CD4-positive, alpha-beta T cell (primary cell): ENCODE measurements at regions not wholly inside any gene's neighbourhood (a gene's known extent, or its start where the extent isn't known, plus 50 kb on each side); places are given as distances from the start of the nearest gene placed in this dataset.

Experiments used
- ATAC-seq: fragments of 200-7000 bp; cut with Tn5 transposase; one replicate; pipeline ENCODE4 v1.10.0; 2022; ENCODE audit warnings: mild to moderate bottlenecking; ENCODE audit not compliant: poor library complexity
- CTCF ChIA-PET: fragments of 350-600 bp; sonication (Branson Sonifier 250); formaldehyde crosslinking; loops from one replicate; lab custom pipeline; 2021; ENCODE audit warnings: antibody characterized with exemption, inconsistent platforms; lab: Charles Lee
- POLR2A ChIA-PET: fragments of 350-600 bp; sonication (Branson Sonifier 250); formaldehyde crosslinking; loops from one replicate; lab custom pipeline; 2021; ENCODE audit warnings: antibody characterized with exemption, inconsistent platforms; lab: Charles Lee
- DNase-seq, 14 experiments: peaks; one replicate each; pipeline ENCODE4 v3.0.0-alpha.2; 2013 to 2020; ENCODE audit warnings: mixed read lengths in 2 of 14
- H3K27ac ChIP-seq, 2 donors: one replicate each; pipeline versions ENCODE4 v1.5.1 to v1.7.0; 2013; ENCODE audit warnings: low read length in 2 of 2, low read depth in 1 of 2, mild to moderate bottlenecking in 1 of 2
- H3K27me3 ChIP-seq, 2 experiments: 1 replicate in 1 of 2; 2 replicates in 1 of 2; pipeline versions ENCODE4 v1.6.1 to v1.7.0; 2013; ENCODE audit warnings: low read length in 2 of 2, control low read depth in 1 of 2, mild to moderate bottlenecking in 1 of 2, moderate library complexity in 1 of 2; ENCODE audit not compliant: insufficient read depth in 2 of 2, control insufficient read depth in 1 of 2
- H3K36me3 ChIP-seq: one replicate; pipeline ENCODE4 v1.6.1; 2013; ENCODE audit warnings: low read length, control low read depth; ENCODE audit not compliant: insufficient read depth
- H3K4me1 ChIP-seq: one replicate; pipeline ENCODE4 v1.6.1; 2013; ENCODE audit warnings: low read length, control low read depth; ENCODE audit not compliant: insufficient read depth
- H3K4me3 ChIP-seq: one replicate; pipeline ENCODE4 v1.5.1; 2013; ENCODE audit warnings: mild to moderate bottlenecking, low read length, moderate library complexity
- H3K9me3 ChIP-seq, 2 experiments: 1 replicate in 1 of 2; 2 replicates in 1 of 2; pipeline versions ENCODE4 v1.6.1 to v1.7.0; 2013; ENCODE audit warnings: low read length in 2 of 2, mild to moderate bottlenecking in 2 of 2, control low read depth in 1 of 2, moderate library complexity in 1 of 2; ENCODE audit not compliant: control insufficient read depth in 1 of 2, insufficient read depth in 1 of 2
- H3K27ac Mint-ChIP-seq: one replicate; pipeline ENCODE4 v1.8.0; 2020; ENCODE audit warnings: mixed read lengths
- H3K27me3 Mint-ChIP-seq: one replicate; pipeline ENCODE4 v1.8.0; 2021; ENCODE audit warnings: mixed read lengths
- H3K36me3 Mint-ChIP-seq: one replicate; pipeline ENCODE4 v1.8.0; 2021; ENCODE audit warnings: low read depth, mixed read lengths
- H3K4me1 Mint-ChIP-seq: one replicate; pipeline ENCODE4 v1.8.0; 2021; ENCODE audit warnings: low read depth, mixed read lengths
- H3K4me3 Mint-ChIP-seq: one replicate; pipeline ENCODE4 v1.8.0; 2020; ENCODE audit warnings: mild to moderate bottlenecking, mixed read lengths
- H3K9me3 Mint-ChIP-seq: one replicate; pipeline ENCODE4 v1.8.0; 2020; ENCODE audit warnings: mixed read lengths
- intact Hi-C, 2 experiments: fragments of 100-400 bp; cut with DNase I in 1 of 2; cut with micrococcal nuclease in 1 of 2; formaldehyde crosslinking; loops; one replicate each; pipeline versions ENCODE4 v1.15.1 to v1.9.0; 2023 to 2025; cut with DNase I, micrococcal nuclease
- TF ChIP-seq, protein P1 (sequence below): fragments of 200-600 bp; IDR thresholded peaks from one replicate; pipeline ENCODE4 v1.8.0; 2022; ENCODE audit warnings: antibody characterized with exemption, mild to moderate bottlenecking

DNA sequence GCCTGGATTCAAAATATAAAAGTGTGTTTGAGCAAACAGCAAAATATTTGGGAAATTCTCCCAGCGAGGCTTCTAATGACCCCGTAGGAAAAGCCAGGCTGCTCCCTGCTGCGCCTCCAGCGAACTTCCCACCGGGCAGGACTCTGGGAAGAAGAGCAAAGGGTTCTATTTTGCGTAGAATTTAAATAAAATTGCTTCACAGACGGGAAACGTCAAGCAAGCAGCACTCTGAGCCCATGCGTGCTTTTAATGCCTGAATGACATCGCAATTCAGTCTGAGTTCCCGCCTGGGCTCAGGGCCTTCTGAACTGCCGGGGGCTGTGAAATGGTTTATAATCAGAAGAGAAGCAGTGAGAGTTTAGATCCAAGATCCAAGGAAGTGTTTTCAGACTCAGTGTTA, 775.1 kb downstream of the BRD1 start:
- Mint-ChIP-seq H3K27ac (no peak overlapping the region), H3K36me3 (no peaks in the 10 kb centered on the region), H3K4me3 (no peak overlapping the region), H3K9me3 (no peaks in the 10 kb centered on the region), H3K4me1 (no peaks in the 10 kb centered on the region), H3K27me3 (peaks cover 7% of the 10 kb centered on the region)
- Histone ChIP-seq H3K9me3 (peaks cover 0 to 5% of the 10 kb centered on the region in 2 experiments), H3K27me3 (no peaks in the 10 kb centered on the region), H3K36me3 (no peaks in the 10 kb centered on the region), H3K27ac (no peak overlapping the region), H3K4me1 (peaks cover 7% of the 10 kb centered on the region), H3K4me3 (peak overlapping the region; percentile 59)
- TF ChIP-seq, protein P1, sequence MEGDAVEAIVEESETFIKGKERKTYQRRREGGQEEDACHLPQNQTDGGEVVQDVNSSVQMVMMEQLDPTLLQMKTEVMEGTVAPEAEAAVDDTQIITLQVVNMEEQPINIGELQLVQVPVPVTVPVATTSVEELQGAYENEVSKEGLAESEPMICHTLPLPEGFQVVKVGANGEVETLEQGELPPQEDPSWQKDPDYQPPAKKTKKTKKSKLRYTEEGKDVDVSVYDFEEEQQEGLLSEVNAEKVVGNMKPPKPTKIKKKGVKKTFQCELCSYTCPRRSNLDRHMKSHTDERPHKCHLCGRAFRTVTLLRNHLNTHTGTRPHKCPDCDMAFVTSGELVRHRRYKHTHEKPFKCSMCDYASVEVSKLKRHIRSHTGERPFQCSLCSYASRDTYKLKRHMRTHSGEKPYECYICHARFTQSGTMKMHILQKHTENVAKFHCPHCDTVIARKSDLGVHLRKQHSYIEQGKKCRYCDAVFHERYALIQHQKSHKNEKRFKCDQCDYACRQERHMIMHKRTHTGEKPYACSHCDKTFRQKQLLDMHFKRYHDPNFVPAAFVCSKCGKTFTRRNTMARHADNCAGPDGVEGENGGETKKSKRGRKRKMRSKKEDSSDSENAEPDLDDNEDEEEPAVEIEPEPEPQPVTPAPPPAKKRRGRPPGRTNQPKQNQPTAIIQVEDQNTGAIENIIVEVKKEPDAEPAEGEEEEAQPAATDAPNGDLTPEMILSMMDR = no peak
- ATAC-seq (no peak), DNase-seq (no peak)
- CTCF ChIA-PET = no interaction called here
- intact Hi-C loops = loop anchor here in 1 of 2 experiments (10.0 kb wide), 1 partner anchor 672 kb away; no protein-coding TSS in a partner anchor
- POLR2A ChIA-PET = no interaction called here

GRCh38 chr22:49052023-49052538, 775.6 kb downstream of the BRD1 start:
- Histone ChIP-seq H3K27me3 (peaks cover 0 to under 1% of the 10 kb centered on the region in 2 experiments), H3K4me1 (peaks cover 7% of the 10 kb centered on the region), H3K9me3 (peaks cover 0 to 5% of the 10 kb centered on the region in 2 experiments), H3K27ac (no peak overlapping the region), H3K4me3 (peak overlapping the region; percentile 59), H3K36me3 (no peaks in the 10 kb centered on the region)
- ChIA-PET CTCF (no interaction called here), POLR2A (no interaction called here)
- intact Hi-C loops = loop anchor here in 1 of 2 experiments (10.0 kb wide), 1 partner anchor 673 kb away; no protein-coding TSS in a partner anchor
- Mint-ChIP-seq H3K27ac (no peak overlapping the region), H3K4me3 (peak overlapping the region; percentile 74), H3K36me3 (no peaks in the 10 kb centered on the region), H3K27me3 (peaks cover 11% of the 10 kb centered on the region), H3K9me3 (no peaks in the 10 kb centered on the region), H3K4me1 (no peaks in the 10 kb centered on the region)
- peak; percentile 69 for ATAC-seq
- TF ChIP-seq, protein P1 = no peak
- peak in 12 of 14 experiments; percentile 4 to 70 (median 47) for DNase-seq

DNA sequence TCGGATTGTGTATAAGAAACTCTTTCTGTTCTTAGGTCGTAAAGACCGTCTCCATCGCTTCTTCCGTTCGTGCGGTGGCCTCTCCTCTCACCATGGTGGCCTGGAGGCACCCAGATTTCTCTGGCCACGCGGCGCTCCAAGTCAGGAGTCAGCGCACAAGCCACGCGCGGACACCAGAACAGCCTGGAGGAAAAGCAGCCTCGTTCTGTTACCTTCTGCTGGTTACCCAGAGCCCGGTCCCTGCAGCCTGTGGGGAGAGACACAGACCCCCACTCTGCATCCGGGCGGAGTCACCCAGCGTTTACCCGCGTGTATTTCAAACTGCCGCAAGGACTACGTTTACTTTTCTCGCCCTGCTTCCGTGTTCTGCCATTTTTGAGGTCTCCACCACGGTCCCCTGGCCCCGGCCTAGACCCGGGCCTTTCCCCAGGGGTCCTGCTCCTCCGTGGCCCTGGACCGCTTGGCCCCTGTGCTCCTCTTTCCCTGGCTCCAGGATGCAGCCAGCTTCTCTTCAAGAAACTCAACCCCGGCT, 776.1 kb downstream of the BRD1 start:
- no peaks in the 10 kb centered on the region for H3K36me3 Mint-ChIP-seq
- no peaks in the 10 kb centered on the region for H3K4me1 Mint-ChIP-seq
- no peaks in the 10 kb centered on the region for H3K9me3 Mint-ChIP-seq
- peak overlapping the region; percentile 59 for H3K4me3 ChIP-seq
- CTCF ChIA-PET = no interaction called here
- intact Hi-C loops = loop anchor here in 1 of 2 experiments (10.0 kb wide), 1 partner anchor 673 kb away; no protein-coding TSS in a partner anchor
- TF ChIP-seq, protein P1 = no peak
- POLR2A ChIA-PET = no interaction called here
- H3K4me1 ChIP-seq = peaks cover 7% of the 10 kb centered on the region
- H3K27ac ChIP-seq = no peak overlapping the region
- no peak overlapping the region for H3K4me3 Mint-ChIP-seq
- ATAC-seq (no peak), DNase-seq (no peak)
- peaks cover 0 to 3% of the 10 kb centered on the region in 2 experiments for H3K27me3 ChIP-seq
- H3K27me3 Mint-ChIP-seq = peaks cover 13% of the 10 kb centered on the region
- H3K9me3 ChIP-seq = peaks cover 0 to 5% of the 10 kb centered on the region in 2 experiments
- no peaks in the 10 kb centered on the region for H3K36me3 ChIP-seq
- H3K27ac Mint-ChIP-seq = no peak overlapping the region
